Progenitor cell of endocrine pancreas (in vitro differentiated cells): ENCODE measurements at regions not wholly inside any gene's neighbourhood (a gene's known extent, or its start where the extent isn't known, plus 50 kb on each side); places are given as distances from the start of the nearest gene placed in this dataset.
"Not testable (repeated sequence)": the region's sequence is repeated elsewhere in the genome, so short reads cannot be mapped to it uniquely, and the experiment has no call there.

ENCODE experiments used
- DNase-seq: peaks from one replicate; pipeline ENCODE4 v3.0.0; 2021; ENCODE audit warnings: low spot score; ENCODE audit not compliant: unreplicated experiment
- H3K27ac Mint-ChIP-seq: 2 replicates; pipeline ENCODE4 v1.8.0; 2021; ENCODE audit warnings: mild to moderate bottlenecking, moderate library complexity, mixed read lengths
- H3K27me3 Mint-ChIP-seq: 2 replicates; pipeline ENCODE4 v1.8.0; 2021; ENCODE audit warnings: mixed read lengths
- H3K36me3 Mint-ChIP-seq: 2 replicates; pipeline ENCODE4 v1.8.0; 2022; ENCODE audit warnings: mixed read lengths; ENCODE audit not compliant: insufficient read depth
- H3K4me1 Mint-ChIP-seq: 2 replicates; pipeline ENCODE4 v1.8.0; 2021; ENCODE audit warnings: low read depth, mixed read lengths
- H3K4me3 Mint-ChIP-seq: 2 replicates; pipeline ENCODE4 v1.8.0; 2021; ENCODE audit warnings: low read depth, mild to moderate bottlenecking, moderate library complexity, mixed read lengths
- H3K9me3 Mint-ChIP-seq: 2 replicates; pipeline ENCODE4 v1.8.0; 2021; ENCODE audit warnings: low read depth, mixed read lengths
- TF ChIP-seq, protein P1 (sequence below): fragments of 200-600 bp; sonication (generic); IDR thresholded peaks from one replicate; pipeline ENCODE4 v1.5.0; 2021; ENCODE audit warnings: antibody characterized with exemption, mild to moderate bottlenecking; ENCODE audit not compliant: unreplicated experiment

DNA sequence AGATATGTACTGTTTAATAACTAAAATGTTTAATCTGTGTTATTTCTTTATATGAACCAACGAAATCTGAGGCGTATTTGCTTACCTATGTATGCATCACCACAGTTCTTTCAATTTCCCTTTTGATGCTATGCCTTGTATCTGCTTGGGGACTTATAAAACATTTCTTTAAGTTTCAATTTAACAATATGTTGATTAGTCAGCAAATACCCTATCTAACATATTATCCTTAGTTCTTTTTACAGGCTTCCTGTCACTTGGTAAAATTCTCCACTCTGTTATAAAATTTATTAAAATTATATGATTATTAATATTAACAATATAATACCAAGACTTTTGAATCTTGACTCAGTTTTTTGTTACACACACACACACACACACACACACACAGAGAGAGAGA, 174.3 kb downstream of the CPS1 start:
- Mint-ChIP-seq H3K27ac (peak overlapping the region; percentile 85), H3K4me3 (no peak overlapping the region), H3K36me3 (peaks cover 1% of the 10 kb centered on the region), H3K4me1 (peaks cover 25% of the 10 kb centered on the region), H3K27me3 (no peaks in the 10 kb centered on the region), H3K9me3 (peaks cover 11% of the 10 kb centered on the region)
- DNase-seq, result no peak
- TF ChIP-seq, protein P1, sequence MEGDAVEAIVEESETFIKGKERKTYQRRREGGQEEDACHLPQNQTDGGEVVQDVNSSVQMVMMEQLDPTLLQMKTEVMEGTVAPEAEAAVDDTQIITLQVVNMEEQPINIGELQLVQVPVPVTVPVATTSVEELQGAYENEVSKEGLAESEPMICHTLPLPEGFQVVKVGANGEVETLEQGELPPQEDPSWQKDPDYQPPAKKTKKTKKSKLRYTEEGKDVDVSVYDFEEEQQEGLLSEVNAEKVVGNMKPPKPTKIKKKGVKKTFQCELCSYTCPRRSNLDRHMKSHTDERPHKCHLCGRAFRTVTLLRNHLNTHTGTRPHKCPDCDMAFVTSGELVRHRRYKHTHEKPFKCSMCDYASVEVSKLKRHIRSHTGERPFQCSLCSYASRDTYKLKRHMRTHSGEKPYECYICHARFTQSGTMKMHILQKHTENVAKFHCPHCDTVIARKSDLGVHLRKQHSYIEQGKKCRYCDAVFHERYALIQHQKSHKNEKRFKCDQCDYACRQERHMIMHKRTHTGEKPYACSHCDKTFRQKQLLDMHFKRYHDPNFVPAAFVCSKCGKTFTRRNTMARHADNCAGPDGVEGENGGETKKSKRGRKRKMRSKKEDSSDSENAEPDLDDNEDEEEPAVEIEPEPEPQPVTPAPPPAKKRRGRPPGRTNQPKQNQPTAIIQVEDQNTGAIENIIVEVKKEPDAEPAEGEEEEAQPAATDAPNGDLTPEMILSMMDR, result no peak

DNA sequence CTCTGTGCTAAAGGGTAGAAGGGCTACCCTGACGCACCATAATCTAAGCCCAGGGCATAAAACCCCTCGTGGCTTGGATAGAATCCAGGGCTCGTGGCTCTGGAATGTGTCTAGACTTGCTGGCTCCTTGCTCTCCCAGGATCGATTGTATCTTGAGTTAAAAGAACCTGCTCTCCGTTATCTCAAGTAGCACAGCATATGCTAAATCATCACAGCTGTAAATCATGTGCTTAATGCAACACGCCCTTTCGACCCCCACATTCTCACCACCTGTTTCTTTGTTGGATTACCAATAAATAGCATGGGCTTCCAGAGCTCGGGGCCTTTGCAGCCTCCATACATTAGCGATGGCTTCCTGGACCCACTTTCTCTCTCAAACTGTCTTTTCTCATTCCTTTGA, 190.4 kb downstream of the CPS1 start:
- H3K9me3 Mint-ChIP-seq, result not testable (repeated sequence)

DNA sequence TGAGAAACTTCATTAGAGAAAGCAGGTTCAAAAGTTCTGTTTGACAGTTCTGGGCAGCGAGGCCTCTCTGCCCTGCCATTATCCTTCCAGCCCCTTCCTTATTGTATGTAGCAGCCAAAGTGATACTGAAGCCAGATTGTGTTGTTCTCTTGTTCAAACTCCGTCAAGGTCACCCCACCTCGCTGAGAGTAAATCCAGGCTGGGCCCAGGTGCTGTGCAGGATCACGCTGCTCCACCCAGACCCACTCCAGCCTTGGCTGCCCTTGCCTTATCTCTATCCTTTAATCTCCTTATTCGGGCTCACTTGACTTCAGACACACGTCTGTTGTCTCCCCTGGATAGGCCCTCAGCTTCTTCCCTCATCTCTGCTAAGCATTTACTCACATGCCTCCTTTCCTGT, 196.1 kb downstream of the CPS1 start:
- Mint-ChIP-seq H3K27me3 (no peaks in the 10 kb centered on the region), H3K4me3 (no peak overlapping the region), H3K36me3 (no peaks in the 10 kb centered on the region), H3K27ac (peak overlapping the region; percentile 78), H3K4me1 (peaks cover 12% of the 10 kb centered on the region), H3K9me3 (no peaks in the 10 kb centered on the region)
- no peak for DNase-seq
- TF ChIP-seq, protein P1, result no peak

More for the DNA sequence above, 190.4 kb downstream of the CPS1 start:
- H3K4me3 Mint-ChIP-seq, H3K27ac Mint-ChIP-seq, H3K36me3 Mint-ChIP-seq, H3K4me1 Mint-ChIP-seq, H3K27me3 Mint-ChIP-seq, DNase-seq: not testable (repeated sequence)

DNA sequence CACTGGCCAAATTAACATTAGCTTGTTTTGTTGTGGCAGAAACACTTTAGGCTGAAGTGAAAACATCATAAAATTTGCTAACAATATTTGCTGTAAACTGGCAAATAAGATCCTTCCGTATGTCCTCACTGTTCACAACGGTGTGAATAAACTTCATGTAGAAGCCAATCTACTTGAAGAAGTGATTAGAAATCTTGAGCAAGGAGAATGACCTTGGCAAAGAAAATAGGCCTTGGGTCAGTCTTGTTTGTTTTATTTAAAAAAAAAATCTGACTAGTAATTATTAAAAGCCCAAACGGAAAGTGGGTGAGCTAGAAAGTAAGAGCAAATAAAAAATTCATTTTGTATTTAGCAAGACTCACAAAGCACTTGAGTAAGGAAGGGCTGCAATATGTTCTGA, 197.0 kb downstream of the CPS1 start:
- Mint-ChIP-seq H3K4me1 (peaks cover 12% of the 10 kb centered on the region), H3K36me3 (no peaks in the 10 kb centered on the region), H3K27me3 (no peaks in the 10 kb centered on the region), H3K27ac (no peak overlapping the region), H3K4me3 (no peak overlapping the region), H3K9me3 (no peaks in the 10 kb centered on the region)
- TF ChIP-seq, protein P1, result no peak
- DNase-seq, result no peak

DNA sequence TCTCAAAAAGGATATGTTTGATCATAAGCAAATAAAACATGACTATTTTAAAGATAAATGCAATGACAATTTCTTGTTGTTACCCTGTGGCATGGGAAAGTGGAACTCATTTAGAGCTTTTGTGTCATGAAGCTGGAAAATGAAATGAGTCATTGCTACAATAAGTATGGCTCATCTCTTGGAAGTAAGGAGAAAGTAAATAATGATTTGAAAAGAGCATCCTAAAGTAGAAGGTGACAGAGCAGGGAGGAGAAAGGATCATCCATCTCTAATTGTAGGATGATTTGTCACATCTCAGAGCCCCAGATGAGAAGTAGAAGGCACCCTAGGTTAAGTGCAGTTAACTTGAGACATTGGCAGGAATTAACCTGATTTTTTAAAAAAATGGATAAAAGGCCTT, 200.5 kb downstream of the CPS1 start:
- H3K27me3 Mint-ChIP-seq, result no peaks in the 10 kb centered on the region
- TF ChIP-seq, protein P1, result no peak
- no peak overlapping the region for H3K4me3 Mint-ChIP-seq
- H3K27ac Mint-ChIP-seq, result no peak overlapping the region
- DNase-seq, result no peak
- H3K36me3 Mint-ChIP-seq, result no peaks in the 10 kb centered on the region
- H3K4me1 Mint-ChIP-seq, result peaks cover 12% of the 10 kb centered on the region
- H3K9me3 Mint-ChIP-seq, result no peaks in the 10 kb centered on the region

DNA sequence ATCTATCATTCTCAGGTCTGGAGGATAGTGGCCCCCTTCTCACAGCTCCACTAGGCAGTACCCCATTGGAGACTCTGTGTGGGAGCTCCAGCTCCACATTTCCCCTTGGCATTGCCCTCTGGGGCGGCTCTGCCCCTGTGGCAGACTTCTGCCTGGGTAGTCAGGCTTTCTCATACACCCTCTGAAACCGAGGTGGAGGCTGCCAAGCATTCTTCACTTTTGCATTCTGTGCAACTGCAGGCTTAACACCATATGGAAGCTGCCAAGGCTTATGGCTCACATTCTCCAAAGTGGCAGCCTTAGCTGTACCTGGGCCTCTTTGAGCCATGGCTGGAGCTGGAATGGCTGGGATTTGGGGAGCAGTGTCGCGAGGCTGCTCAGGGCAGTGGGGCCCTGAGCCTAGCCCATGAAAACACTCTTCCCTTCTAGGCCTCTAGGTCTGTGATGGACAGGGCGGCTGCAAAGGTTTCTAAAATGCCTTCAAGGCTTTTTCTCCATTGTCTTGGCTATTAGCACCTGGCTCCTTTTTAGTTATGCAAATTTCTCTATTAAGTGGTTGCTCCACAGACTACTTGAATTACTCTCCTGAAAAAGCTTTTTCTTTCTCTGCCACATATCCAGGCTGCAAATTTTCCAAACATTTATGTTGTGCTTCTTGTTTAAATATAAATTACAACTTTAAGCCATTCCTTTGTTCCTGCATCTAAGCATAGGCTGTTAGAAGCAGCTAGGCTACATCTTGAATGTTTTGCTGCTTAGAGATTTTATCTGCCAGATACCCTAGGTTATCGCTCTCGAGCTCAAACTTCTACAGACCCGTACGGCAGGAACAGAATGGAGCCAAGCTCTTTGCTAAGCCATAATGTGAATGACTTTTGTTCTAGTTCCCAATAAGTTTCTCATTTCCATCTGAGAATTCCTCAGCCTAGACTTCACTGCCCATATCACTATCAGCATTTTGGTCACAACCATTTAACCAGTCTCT, 206.5 kb downstream of the CPS1 start:
- no peak overlapping the region for H3K4me3 Mint-ChIP-seq
- no peaks in the 10 kb centered on the region for H3K4me1 Mint-ChIP-seq
- H3K36me3 Mint-ChIP-seq, result no peaks in the 10 kb centered on the region
- H3K27me3 Mint-ChIP-seq, result no peaks in the 10 kb centered on the region
- TF ChIP-seq, protein P1, result no peak
- DNase-seq, result no peak
- no peaks in the 10 kb centered on the region for H3K9me3 Mint-ChIP-seq
- no peak overlapping the region for H3K27ac Mint-ChIP-seq
